Keratinocyte (primary cell): ENCODE measurements at regions not wholly inside any gene's neighbourhood (a gene's known extent, or its start where the extent isn't known, plus 50 kb on each side); places are given as distances from the start of the nearest gene placed in this dataset.

Experiments used
- DNase-seq: peaks from one replicate; pipeline ENCODE4 v3.0.0-alpha.2; 2011; ENCODE audit warnings: low read depth, missing footprints, low spot score
- FAIRE-seq: peaks from 2 replicates; lab custom pipeline; 2011; peaks lifted over from hg19 to GRCh38; lab: Jason Lieb, UNC
- H2AFZ ChIP-seq: 2 replicates; pipeline ENCODE4 v1.6.0; 2012; ENCODE audit warnings: low read length, control low read depth, inconsistent platforms; ENCODE audit not compliant: control insufficient read depth
- H3K27ac ChIP-seq: 2 replicates; pipeline ENCODE4 v1.5.1; 2011; ENCODE audit warnings: low read length; ENCODE audit not compliant: control insufficient read depth, insufficient read depth
- H3K27me3 ChIP-seq: 3 replicates; pipeline ENCODE4 v1.6.0; 2011; ENCODE audit warnings: low read length; ENCODE audit not compliant: control insufficient read depth, insufficient read depth; ENCODE audit errors: extremely low read depth
- H3K36me3 ChIP-seq, 2 experiments: 2 replicates in 1 of 2; 3 replicates in 1 of 2; pipeline ENCODE4 v1.5.1; 2011; ENCODE audit warnings: low read length in 2 of 2, mild to moderate bottlenecking in 1 of 2; ENCODE audit not compliant: control insufficient read depth in 2 of 2, insufficient read depth in 2 of 2; ENCODE audit errors: extremely low read depth in 1 of 2
- H3K4me1 ChIP-seq: 3 replicates; pipeline ENCODE4 v1.5.1; 2011; ENCODE audit warnings: low read length; ENCODE audit not compliant: control insufficient read depth, insufficient read depth; ENCODE audit errors: extremely low read depth
- H3K4me2 ChIP-seq: 3 replicates; pipeline ENCODE4 v1.6.0; 2011; ENCODE audit warnings: low read depth, low read length; ENCODE audit not compliant: control insufficient read depth, insufficient read depth; ENCODE audit errors: extremely low read depth
- H3K4me3 ChIP-seq, 3 experiments: fragments of 200-600 bp in 1 of 3; sonication (generic) in 1 of 3; 2 replicates in 2 of 3; 3 replicates in 1 of 3; pipeline ENCODE4 v1.5.1; 2011 to 2016; ENCODE audit warnings: low read length in 3 of 3, mild to moderate bottlenecking in 3 of 3, control low read depth in 2 of 3, inconsistent platforms in 1 of 3, low read depth in 1 of 3, mixed read lengths in 1 of 3, mixed run types in 1 of 3, moderate library complexity in 1 of 3; ENCODE audit not compliant: control insufficient read depth in 2 of 3, insufficient read depth in 2 of 3; ENCODE audit errors: extremely low read depth in 1 of 3
- H3K79me2 ChIP-seq: 2 replicates; pipeline ENCODE4 v1.6.0; 2012; ENCODE audit warnings: low read length; ENCODE audit not compliant: control insufficient read depth, insufficient read depth
- H3K9ac ChIP-seq: 3 replicates; pipeline ENCODE4 v1.6.0; 2011; ENCODE audit warnings: low read length; ENCODE audit not compliant: control insufficient read depth, insufficient read depth; ENCODE audit errors: extremely low read depth
- H3K9me1 ChIP-seq: 3 replicates; pipeline ENCODE4 v1.6.0; 2011; ENCODE audit warnings: low read length; ENCODE audit not compliant: control insufficient read depth, insufficient read depth; ENCODE audit errors: extremely low read depth
- H3K9me3 ChIP-seq: 2 replicates; pipeline ENCODE4 v1.5.1; 2012; ENCODE audit warnings: low read depth, low read length; ENCODE audit not compliant: control insufficient read depth
- H4K20me1 ChIP-seq: 3 replicates; pipeline ENCODE4 v1.6.0; 2011; ENCODE audit warnings: low read length; ENCODE audit not compliant: control insufficient read depth, insufficient read depth; ENCODE audit errors: extremely low read depth
- EZH2 ChIP-seq: IDR thresholded peaks from one replicate; pipeline ENCODE4 v1.6.1; 2012; ENCODE audit warnings: inconsistent platforms, mild to moderate bottlenecking, low read length, moderate library complexity
- dilution Hi-C: fragments of 300-500 bp; cut with MboI; formaldehyde crosslinking; loops from one replicate; pipeline ENCODE4 v1.7.0; 2020; ENCODE audit warnings: low sequenced_read_pairs; ENCODE audit not compliant: extremely low pct_ligation_motif_present
- TF ChIP-seq, protein P1 (sequence below), 3 experiments: IDR thresholded peaks in 1 of 3; conservative IDR thresholded peaks in 1 of 3; optimal IDR thresholded peaks in 1 of 3; 2 replicates in 2 of 3; 3 replicates in 1 of 3; pipeline versions ENCODE3 to v1.5.1; 2011; ENCODE audit warnings: low read length in 3 of 3, mild to moderate bottlenecking in 3 of 3, moderate library complexity in 2 of 3, control low read depth in 1 of 3, inconsistent platforms in 1 of 3; ENCODE audit not compliant: insufficient read depth in 2 of 3; ENCODE audit errors: extremely low read depth in 1 of 3

DNA sequence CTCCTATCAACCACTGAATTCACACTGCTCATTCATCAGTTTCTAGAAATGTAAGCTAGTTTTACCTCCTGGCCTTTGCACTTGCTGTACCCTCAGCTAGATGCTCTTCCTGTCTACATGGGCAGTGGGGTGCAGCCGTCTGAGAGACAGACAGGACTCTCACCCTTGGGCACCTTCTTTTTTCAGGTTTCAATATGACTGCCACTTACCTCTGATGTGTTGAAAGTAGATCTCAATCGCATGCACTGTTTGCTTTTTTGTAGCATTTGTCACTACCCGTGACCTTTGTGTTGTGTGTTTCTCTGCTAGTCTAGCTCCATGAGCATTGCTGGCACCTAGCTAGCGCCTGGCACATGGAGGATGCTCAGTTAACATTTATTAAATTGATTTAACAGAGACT lies 403.1 kb upstream of the TRPC7 start:
- no peak overlapping the region for H3K9ac ChIP-seq
- no peak overlapping the region for H2AFZ ChIP-seq
- no peak for FAIRE-seq
- no peaks in the 10 kb centered on the region for H3K36me3 ChIP-seq
- no peaks in the 10 kb centered on the region for H3K9me3 ChIP-seq
- no peak overlapping the region for H3K4me2 ChIP-seq
- dilution Hi-C loops, result no loop called here
- no peaks in the 10 kb centered on the region for H3K27me3 ChIP-seq
- no peak overlapping the region for H3K4me3 ChIP-seq
- no peaks in the 10 kb centered on the region for H3K79me2 ChIP-seq
- DNase-seq, result no peak
- H4K20me1 ChIP-seq, result no peaks in the 10 kb centered on the region
- H3K4me1 ChIP-seq, result no peaks in the 10 kb centered on the region
- TF ChIP-seq, protein P1, sequence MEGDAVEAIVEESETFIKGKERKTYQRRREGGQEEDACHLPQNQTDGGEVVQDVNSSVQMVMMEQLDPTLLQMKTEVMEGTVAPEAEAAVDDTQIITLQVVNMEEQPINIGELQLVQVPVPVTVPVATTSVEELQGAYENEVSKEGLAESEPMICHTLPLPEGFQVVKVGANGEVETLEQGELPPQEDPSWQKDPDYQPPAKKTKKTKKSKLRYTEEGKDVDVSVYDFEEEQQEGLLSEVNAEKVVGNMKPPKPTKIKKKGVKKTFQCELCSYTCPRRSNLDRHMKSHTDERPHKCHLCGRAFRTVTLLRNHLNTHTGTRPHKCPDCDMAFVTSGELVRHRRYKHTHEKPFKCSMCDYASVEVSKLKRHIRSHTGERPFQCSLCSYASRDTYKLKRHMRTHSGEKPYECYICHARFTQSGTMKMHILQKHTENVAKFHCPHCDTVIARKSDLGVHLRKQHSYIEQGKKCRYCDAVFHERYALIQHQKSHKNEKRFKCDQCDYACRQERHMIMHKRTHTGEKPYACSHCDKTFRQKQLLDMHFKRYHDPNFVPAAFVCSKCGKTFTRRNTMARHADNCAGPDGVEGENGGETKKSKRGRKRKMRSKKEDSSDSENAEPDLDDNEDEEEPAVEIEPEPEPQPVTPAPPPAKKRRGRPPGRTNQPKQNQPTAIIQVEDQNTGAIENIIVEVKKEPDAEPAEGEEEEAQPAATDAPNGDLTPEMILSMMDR (optimal IDR thresholded peaks at IDR 0.05 in 1 of 3, IDR thresholded peaks at IDR 0.05 in 1 of 3, conservative IDR thresholded peaks at IDR 0.05 in 1 of 3; ENCODE audit: extremely low read depth in 1 of 3, insufficient read depth in 2 of 3, low read length in 3 of 3), result no peak
- no peak for TF ChIP-seq EZH2
- H3K9me1 ChIP-seq, result no peaks in the 10 kb centered on the region
- no peak overlapping the region for H3K27ac ChIP-seq

DNA sequence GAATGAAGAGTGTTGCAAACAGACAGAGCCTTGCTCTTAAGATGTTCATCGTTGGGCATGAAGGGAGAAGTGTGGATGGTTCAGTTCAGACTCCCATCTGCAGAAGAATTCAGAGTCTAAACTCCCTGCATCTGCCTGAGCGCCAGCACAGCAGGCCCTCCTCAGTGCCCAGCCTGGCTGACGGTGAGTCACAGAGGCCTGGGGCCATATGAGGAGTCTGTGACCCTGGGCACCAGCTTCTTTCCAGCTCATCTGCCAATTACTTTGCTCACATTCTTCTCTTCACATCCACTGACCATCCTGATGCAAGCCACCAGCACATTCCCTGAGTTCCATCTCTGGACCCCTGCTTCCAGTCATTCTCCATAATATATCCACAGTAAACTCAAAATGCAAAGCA lies 401.1 kb upstream of the TRPC7 start:
- Histone ChIP-seq H3K9ac (no peak overlapping the region), H3K4me2 (no peak overlapping the region), H2AFZ (no peak overlapping the region), H3K9me1 (no peaks in the 10 kb centered on the region), H4K20me1 (no peaks in the 10 kb centered on the region), H3K27ac (no peak overlapping the region), H3K79me2 (no peaks in the 10 kb centered on the region), H3K4me3 (no peak overlapping the region), H3K9me3 (no peaks in the 10 kb centered on the region), H3K36me3 (no peaks in the 10 kb centered on the region), H3K27me3 (no peaks in the 10 kb centered on the region), H3K4me1 (no peaks in the 10 kb centered on the region)
- no peak for TF ChIP-seq EZH2
- TF ChIP-seq, protein P1 (optimal IDR thresholded peaks at IDR 0.05 in 1 of 3, IDR thresholded peaks at IDR 0.05 in 1 of 3, conservative IDR thresholded peaks at IDR 0.05 in 1 of 3; ENCODE audit: extremely low read depth in 1 of 3, insufficient read depth in 2 of 3, low read length in 3 of 3), result no peak
- dilution Hi-C loops, result no loop called here
- FAIRE-seq (no peak), DNase-seq (no peak)
